HUES64 (cell line): ENCODE measurements at regions not wholly inside any gene's neighbourhood (a gene's known extent, or its start where the extent isn't known, plus 50 kb on each side); places are given as distances from the start of the nearest gene placed in this dataset.
"Not testable (repeated sequence)": the region's sequence is repeated elsewhere in the genome, so short reads cannot be mapped to it uniquely, and the experiment has no call there.

Experiments
- H3K27ac ChIP-seq: 2 replicates; pipeline ENCODE4 v1.7.0; 2013; ENCODE audit warnings: low read depth, low read length, inconsistent platforms
- H3K27me3 ChIP-seq: 2 replicates; pipeline ENCODE4 v1.6.1; 2013; ENCODE audit warnings: mild to moderate bottlenecking, low read length; ENCODE audit not compliant: insufficient read depth
- H3K36me3 ChIP-seq: 2 replicates; pipeline ENCODE4 v1.6.1; 2013; ENCODE audit warnings: mild to moderate bottlenecking, low read length; ENCODE audit not compliant: insufficient read depth
- H3K4me1 ChIP-seq: 2 replicates; pipeline ENCODE4 v1.6.1; 2013; ENCODE audit warnings: mild to moderate bottlenecking, low read length, moderate library complexity; ENCODE audit not compliant: insufficient read depth
- H3K4me3 ChIP-seq: 2 replicates; pipeline ENCODE4 v1.5.1; 2013; ENCODE audit warnings: mild to moderate bottlenecking, low read length, moderate library complexity
- H3K9ac ChIP-seq: 2 replicates; pipeline ENCODE4 v1.6.1; 2013; ENCODE audit warnings: mild to moderate bottlenecking, low read depth, low read length
- H3K9me3 ChIP-seq: 2 replicates; pipeline ENCODE4 v1.6.1; 2013; ENCODE audit warnings: low read depth, low read length; ENCODE audit not compliant: insufficient read depth
- WGBS: fragments of 150-250, 120-280 bp; methylation state at CpG from one replicate; pipeline ENCODE4 v1.1.7; 2013; ENCODE audit warnings: missing lambda C conversion rate; 5-methylcytosine and 5-hydroxymethylcytosine counted together

DNA sequence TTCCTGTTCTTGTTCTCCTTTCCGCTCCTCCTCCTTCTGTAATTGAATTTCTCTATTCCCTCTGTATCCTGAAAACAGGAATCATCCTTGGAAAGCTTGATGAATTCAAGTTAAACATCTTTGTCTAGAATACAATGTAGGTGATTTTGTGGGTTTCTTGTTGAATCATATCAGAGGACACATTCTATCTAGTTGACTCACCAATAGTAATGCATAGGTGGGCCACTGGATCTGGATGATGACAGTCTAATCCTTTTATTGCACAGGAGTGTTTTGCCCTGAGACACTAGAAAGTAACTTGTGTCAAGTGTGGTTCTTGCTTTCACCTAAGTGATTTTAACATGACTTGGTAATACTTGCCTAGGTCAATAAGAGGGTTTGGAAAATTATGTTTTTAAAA lies 164.3 kb downstream of the RFPL4B start:
- Histone ChIP-seq H3K27ac (no peak overlapping the region), H3K9ac (no peak overlapping the region), H3K4me3 (no peak overlapping the region), H3K27me3 (no peaks in the 10 kb centered on the region), H3K36me3 (no peaks in the 10 kb centered on the region), H3K9me3 (peaks cover 4% of the 10 kb centered on the region; the same call in 1 of the 2 replicates), H3K4me1 (no peaks in the 10 kb centered on the region)
- 95% methylated on average over 1 of the region's 1 CpG for WGBS

DNA sequence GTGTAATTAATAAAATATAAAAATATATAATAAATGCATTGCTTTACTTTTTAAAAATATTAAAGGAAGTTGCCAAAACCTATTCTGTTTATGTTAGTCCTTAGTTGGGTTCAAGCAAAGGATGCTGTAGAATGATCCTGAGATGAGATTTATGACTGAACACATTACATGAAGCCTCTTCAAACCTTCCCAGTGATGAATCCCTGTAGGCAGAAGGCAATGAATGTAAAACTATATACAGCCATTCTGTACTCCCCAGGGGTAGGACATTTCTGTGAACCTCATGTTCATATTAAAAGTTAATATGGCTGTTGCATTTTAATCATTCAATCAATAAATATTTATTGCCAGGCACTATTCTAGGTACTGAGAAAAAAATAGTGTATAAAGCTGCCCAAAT lies 166.0 kb downstream of the RFPL4B start:
- H3K9ac ChIP-seq = no peak overlapping the region
- no peak overlapping the region for H3K27ac ChIP-seq
- H3K27me3 ChIP-seq = no peaks in the 10 kb centered on the region
- no peaks in the 10 kb centered on the region for H3K4me1 ChIP-seq
- H3K9me3 ChIP-seq = peaks cover 4% of the 10 kb centered on the region; the same call in 1 of the 2 replicates
- no peaks in the 10 kb centered on the region for H3K36me3 ChIP-seq
- H3K4me3 ChIP-seq = no peak overlapping the region

GRCh38 chr6:112522587-112522986 lies 175.5 kb downstream of the RFPL4B start:
- no peak overlapping the region for H3K4me3 ChIP-seq
- peaks cover 46% of the 10 kb centered on the region for H3K4me1 ChIP-seq
- WGBS = 98% methylated on average over 4 of the region's 4 CpGs
- H3K36me3 ChIP-seq = no peaks in the 10 kb centered on the region
- H3K27me3 ChIP-seq = no peaks in the 10 kb centered on the region
- no peak overlapping the region for H3K9ac ChIP-seq
- H3K27ac ChIP-seq = no peak overlapping the region
- no peaks in the 10 kb centered on the region for H3K9me3 ChIP-seq

DNA sequence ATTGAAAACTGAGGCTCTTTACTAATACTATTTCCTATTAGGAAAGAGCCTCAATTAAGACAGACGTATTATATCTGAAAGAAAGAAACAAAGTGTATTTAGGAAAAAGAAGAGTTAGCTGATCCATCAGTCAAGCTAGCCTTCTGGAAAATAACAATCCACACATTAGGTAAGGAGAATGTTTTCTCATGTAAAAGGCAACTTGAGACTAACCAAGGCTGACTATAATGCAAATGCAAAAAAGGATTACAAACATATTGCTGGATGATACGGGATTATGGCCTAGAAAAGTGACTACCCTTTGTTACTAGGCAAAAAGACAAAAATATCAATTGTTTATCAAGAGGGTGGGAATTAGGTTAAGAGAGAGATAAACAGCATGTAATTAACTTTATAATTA lies 176.9 kb downstream of the RFPL4B start:
- H3K27ac ChIP-seq = peak overlapping the region; percentile 29
- peaks cover 46% of the 10 kb centered on the region for H3K4me1 ChIP-seq
- H3K9me3 ChIP-seq = peaks cover 1% of the 10 kb centered on the region
- WGBS = 55% methylated on average over 1 of the region's 2 CpGs
- no peaks in the 10 kb centered on the region for H3K36me3 ChIP-seq
- H3K9ac ChIP-seq = no peak overlapping the region
- H3K27me3 ChIP-seq = no peaks in the 10 kb centered on the region
- H3K4me3 ChIP-seq = no peak overlapping the region

DNA sequence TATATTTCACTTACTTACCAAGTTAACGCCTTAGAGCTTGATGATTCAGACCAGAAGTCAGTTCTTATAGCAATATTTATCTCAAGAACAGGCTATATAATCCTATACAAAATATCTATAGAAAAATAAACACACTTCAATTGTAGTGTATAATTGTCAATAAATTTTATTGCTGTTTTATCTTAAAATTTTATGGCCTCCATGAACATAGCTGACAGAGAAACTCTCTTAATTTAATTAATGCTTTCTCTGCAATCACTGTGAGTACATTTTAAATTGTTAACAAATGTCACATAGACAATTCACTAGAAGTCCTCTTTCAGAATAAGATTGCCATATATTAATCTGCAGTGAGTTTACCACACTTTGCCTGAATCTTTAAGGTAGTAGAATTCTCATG lies 178.6 kb downstream of the RFPL4B start:
- H3K4me1 ChIP-seq = peaks cover 46% of the 10 kb centered on the region
- no peak overlapping the region for H3K9ac ChIP-seq
- no peaks in the 10 kb centered on the region for H3K27me3 ChIP-seq
- no CpG with 5 or more reads among the region's 1 CpG for WGBS
- peaks cover 11% of the 10 kb centered on the region for H3K9me3 ChIP-seq
- H3K27ac ChIP-seq = no peak overlapping the region
- H3K36me3 ChIP-seq = no peaks in the 10 kb centered on the region
- H3K4me3 ChIP-seq = no peak overlapping the region

- 95% methylated on average over 6 of the region's 6 CpGs for WGBS
- no peaks in the 10 kb centered on the region for H3K36me3 ChIP-seq
- no peak overlapping the region for H3K9ac ChIP-seq
- no peak overlapping the region for H3K27ac ChIP-seq
- no peak overlapping the region for H3K4me3 ChIP-seq
- H3K4me1 ChIP-seq = peaks cover 46% of the 10 kb centered on the region
- peaks cover 11% of the 10 kb centered on the region for H3K9me3 ChIP-seq
- no peaks in the 10 kb centered on the region for H3K27me3 ChIP-seq
Measured at GRCh38 chr6:112526594-112526993, 179.5 kb downstream of the RFPL4B start.

DNA sequence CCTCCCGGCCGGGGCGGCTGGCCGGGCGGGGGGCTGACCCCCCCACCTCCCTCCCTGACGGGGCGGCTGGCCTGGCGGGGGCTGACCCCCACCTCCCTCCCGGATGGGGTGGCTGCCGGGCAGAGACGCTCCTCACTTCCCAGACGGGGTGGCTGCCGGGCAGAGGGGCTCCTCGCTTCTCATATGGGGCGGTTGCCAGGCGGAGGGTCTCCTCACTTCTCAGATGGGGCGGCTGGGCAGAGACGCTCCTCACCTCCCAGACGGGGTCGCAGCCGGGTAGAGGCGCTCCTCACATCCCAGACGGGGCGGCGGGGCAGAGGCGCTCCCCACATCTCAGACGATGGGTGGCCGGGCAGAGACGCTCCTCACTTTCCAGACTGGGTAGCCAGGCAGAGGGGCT lies 181.2 kb downstream of the RFPL4B start:
- peaks cover 40% of the 10 kb centered on the region for H3K4me1 ChIP-seq
- 92% methylated on average over 24 of the region's 29 CpGs for WGBS
- not testable (repeated sequence) for H3K9ac ChIP-seq

DNA sequence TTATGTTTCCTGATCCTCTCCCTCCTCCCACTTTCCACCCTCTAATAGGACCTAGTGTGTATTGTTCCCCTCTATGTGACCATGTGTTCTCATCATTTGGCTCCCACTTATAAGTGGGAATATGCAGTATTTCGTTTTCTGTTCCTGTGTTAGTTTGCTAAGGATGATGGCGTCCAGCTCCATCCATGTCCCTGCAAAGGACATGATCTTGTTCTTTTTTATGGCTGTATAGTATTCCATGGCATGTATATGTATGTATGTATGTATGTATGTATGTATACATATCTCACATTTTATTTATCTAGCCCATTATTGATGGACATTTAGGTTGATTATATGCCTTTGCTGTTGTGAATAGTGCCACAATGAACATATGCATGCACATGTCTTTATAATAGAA lies 188.7 kb downstream of the RFPL4B start:
- Histone ChIP-seq H3K4me1 (no peaks in the 10 kb centered on the region), H3K27me3 (no peaks in the 10 kb centered on the region), H3K4me3 (no peak overlapping the region), H3K9ac (no peak overlapping the region), H3K27ac (no peak overlapping the region), H3K36me3 (no peaks in the 10 kb centered on the region), H3K9me3 (peaks cover 6% of the 10 kb centered on the region; the same call in 1 of the 2 replicates)
- WGBS = 100% methylated on average over 2 of the region's 2 CpGs

More for the DNA sequence above, 181.2 kb downstream of the RFPL4B start:
- not testable (repeated sequence) for H3K4me3 ChIP-seq, H3K36me3 ChIP-seq, H3K27ac ChIP-seq, H3K27me3 ChIP-seq
- peaks cover 11% of the 10 kb centered on the region for H3K9me3 ChIP-seq

DNA sequence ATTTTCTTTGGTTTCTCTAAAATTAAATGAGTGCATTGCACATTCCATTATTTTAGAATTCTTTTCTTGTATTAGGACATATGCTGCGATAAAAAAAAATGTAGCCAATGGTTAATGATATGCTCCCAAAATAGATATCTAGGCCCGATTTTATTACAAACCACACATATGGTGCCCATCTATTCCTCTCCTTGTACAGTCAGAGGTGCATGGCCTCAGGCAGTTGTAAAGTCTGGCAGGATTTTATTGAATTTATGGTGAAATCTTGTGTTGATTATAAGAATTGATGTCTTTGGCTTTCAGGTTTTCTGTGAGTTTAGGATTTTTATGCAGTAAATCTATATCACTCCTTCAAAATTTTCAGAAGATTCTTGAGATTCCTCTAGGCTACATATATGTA lies 192.2 kb downstream of the RFPL4B start:
- no peak overlapping the region for H3K27ac ChIP-seq
- no peak overlapping the region for H3K4me3 ChIP-seq
- peaks cover 9% of the 10 kb centered on the region; the same call in 1 of the 2 replicates for H3K9me3 ChIP-seq
- H3K4me1 ChIP-seq = no peaks in the 10 kb centered on the region
- no peaks in the 10 kb centered on the region for H3K36me3 ChIP-seq
- H3K27me3 ChIP-seq = no peaks in the 10 kb centered on the region
- H3K9ac ChIP-seq = no peak overlapping the region
- WGBS = 100% methylated on average over 1 of the region's 2 CpGs

GRCh38 chr6:112541847-112542246 lies 194.7 kb downstream of the RFPL4B start:
- H3K4me3 ChIP-seq, H3K27ac ChIP-seq, H3K4me1 ChIP-seq, H3K9ac ChIP-seq, H3K36me3 ChIP-seq, H3K27me3 ChIP-seq, H3K9me3 ChIP-seq: not testable (repeated sequence)
- WGBS = 90% methylated on average over 3 of the region's 3 CpGs

DNA sequence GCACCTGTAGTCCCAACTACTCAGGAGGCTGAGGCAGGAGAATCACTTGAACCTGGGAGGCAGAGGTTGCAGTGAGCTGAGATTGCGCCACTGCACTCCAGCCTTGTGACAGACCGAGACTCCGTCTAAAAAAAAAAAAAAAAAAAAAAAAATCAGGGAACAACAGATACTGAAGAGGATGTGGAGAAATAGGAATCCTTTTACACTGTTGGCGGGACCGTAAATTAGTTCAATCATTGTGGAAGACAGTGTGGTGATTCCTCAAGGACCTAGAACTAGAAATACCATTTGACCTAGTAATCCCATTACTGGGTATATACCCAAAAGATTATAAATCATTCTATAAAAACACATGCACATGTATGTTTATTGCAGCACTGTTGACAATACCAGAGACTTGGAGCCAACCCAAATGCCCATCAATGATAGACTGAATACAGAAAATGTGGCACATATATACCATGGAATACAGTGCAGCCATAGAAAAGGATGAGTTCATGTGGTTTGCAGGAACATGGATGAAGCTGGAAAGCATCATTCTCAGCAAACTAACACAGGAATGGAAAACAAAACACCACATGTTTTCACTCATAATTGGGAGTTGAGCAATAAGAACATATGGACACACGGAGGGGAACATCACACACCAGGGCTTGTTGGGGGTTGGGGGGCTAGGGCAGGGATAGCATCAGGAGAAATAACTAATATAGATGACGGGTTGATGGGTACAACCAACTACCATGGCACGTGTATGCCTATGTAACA lies 200.4 kb downstream of the RFPL4B start:
- 91% methylated on average over 7 of the region's 8 CpGs for WGBS
- H3K36me3 ChIP-seq = not testable (repeated sequence)

DNA sequence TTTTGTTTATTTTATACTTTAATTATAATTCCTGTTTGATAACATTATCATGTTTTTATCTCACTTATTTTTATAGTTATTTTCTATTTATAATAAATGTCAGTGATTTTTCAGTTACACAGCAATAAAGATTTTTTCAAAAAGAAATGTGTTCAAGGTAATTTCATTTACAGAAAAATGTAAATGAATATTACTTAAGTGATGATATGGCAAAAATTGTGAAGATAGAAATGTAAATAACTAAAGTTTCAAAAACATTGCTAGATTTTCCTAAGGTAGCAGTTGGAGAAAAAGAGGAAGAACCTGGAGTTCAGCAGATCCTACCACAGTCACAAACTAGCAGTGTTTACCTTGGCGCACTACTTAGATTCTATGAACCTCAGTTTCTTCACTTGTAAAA lies 202.6 kb downstream of the RFPL4B start:
- Histone ChIP-seq H3K27ac (no peak overlapping the region), H3K4me3 (no peak overlapping the region), H3K4me1 (no peaks in the 10 kb centered on the region), H3K9ac (no peak overlapping the region), H3K27me3 (no peaks in the 10 kb centered on the region), H3K9me3 (no peaks in the 10 kb centered on the region), H3K36me3 (no peaks in the 10 kb centered on the region)
- no CpG with 5 or more reads among the region's 1 CpG for WGBS

More for the DNA sequence above, 200.4 kb downstream of the RFPL4B start:
- H3K27me3 ChIP-seq, H3K4me3 ChIP-seq, H3K9ac ChIP-seq, H3K9me3 ChIP-seq, H3K4me1 ChIP-seq, H3K27ac ChIP-seq: not testable (repeated sequence)
